ENCODE measurements at regions not wholly inside any gene's neighbourhood (a gene's known extent, or its start where the extent isn't known, plus 50 kb on each side); places are given as distances from the start of the nearest gene placed in this dataset.
"Not testable (repeated sequence)": the region's sequence is repeated elsewhere in the genome, so short reads cannot be mapped to it uniquely, and the experiment has no call there.

DNA sequence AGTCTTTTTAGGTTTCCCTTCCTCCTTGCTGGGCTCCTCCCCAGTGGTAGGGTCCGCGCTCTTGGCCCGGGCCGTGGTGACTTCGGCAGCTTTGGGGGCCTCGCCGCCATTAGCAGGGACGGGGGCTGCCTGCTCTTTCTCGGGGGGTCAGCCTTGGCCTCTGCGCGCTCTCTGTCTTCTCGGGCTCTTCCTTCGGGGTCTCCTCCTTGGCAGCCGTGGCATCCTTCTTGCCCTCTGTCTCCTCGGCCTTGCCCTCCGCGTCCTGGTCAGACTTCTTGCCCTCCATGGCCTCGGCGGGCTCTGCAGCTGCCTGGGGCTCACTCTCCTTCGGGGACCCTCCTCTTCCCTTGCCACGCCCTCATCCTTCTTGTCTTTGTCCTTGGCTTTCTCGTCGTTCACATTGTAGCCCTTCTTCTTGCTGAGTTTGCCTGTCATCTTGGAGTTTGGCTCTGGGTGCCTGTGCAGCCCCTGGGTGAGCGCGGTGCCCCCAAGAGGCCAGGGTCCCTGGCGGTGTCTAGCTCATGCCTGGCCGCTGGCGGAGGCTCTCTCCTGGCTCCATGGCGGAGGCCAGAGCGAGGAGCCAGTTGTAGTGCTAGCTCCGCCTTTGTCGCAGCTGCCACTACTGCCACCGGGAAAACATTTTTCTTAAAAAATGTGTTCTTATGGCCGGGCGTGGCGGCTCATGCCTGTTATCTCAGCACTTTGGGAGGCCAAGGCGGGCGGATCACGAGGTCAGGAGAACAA, 283.0 kb upstream of the SGCG start:
- Mint-ChIP-seq H3K9me3 (peaks cover 49% of the 10 kb centered on the region), H3K4me3 (no peak overlapping the region)
- TF ChIP-seq, protein P1, sequence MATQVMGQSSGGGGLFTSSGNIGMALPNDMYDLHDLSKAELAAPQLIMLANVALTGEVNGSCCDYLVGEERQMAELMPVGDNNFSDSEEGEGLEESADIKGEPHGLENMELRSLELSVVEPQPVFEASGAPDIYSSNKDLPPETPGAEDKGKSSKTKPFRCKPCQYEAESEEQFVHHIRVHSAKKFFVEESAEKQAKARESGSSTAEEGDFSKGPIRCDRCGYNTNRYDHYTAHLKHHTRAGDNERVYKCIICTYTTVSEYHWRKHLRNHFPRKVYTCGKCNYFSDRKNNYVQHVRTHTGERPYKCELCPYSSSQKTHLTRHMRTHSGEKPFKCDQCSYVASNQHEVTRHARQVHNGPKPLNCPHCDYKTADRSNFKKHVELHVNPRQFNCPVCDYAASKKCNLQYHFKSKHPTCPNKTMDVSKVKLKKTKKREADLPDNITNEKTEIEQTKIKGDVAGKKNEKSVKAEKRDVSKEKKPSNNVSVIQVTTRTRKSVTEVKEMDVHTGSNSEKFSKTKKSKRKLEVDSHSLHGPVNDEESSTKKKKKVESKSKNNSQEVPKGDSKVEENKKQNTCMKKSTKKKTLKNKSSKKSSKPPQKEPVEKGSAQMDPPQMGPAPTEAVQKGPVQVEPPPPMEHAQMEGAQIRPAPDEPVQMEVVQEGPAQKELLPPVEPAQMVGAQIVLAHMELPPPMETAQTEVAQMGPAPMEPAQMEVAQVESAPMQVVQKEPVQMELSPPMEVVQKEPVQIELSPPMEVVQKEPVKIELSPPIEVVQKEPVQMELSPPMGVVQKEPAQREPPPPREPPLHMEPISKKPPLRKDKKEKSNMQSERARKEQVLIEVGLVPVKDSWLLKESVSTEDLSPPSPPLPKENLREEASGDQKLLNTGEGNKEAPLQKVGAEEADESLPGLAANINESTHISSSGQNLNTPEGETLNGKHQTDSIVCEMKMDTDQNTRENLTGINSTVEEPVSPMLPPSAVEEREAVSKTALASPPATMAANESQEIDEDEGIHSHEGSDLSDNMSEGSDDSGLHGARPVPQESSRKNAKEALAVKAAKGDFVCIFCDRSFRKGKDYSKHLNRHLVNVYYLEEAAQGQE (IDR thresholded peaks at IDR 0.05; ENCODE audit: unreplicated experiment), result no peak
- no peak for TF ChIP-seq ZNF331 (CRISPR knock-in tag; IDR thresholded peaks at IDR 0.05; ENCODE audit: low read depth)
- TF ChIP-seq EZH2 (IDR thresholded peaks at IDR 0.05; ENCODE audit: low read depth, unreplicated experiment), result no peak

DNA sequence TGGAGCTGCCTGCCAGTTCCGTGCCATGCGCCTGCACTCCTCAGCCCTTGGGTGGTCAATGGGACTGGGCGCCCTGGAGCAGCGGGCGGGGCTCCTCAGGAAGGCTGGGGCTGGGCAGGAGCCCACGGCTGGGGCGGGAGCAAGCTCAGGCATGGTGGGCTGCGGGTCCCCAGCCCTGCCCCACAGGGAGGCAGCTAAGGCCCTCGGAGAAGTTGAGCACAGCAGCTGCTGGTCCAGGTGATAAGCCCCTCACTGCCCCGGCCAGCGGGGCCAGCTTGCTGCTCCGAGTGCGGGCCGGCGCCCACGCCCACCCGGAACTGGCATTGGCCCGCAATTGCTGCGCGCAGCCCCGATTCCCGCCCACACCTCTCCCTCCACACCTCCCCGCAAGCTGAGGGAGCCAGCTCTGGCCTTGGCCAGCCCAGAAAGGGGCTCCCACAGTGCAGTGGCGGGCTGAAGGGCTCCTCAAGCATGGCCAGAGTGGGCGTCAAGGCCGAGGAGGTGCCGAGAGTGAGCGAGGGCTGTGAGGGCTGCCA, 280.3 kb upstream of the SGCG start:
- not testable (repeated sequence) for H3K27ac ChIP-seq (ENCODE audit: low read depth); H3K27me3 ChIP-seq (ENCODE audit: insufficient read depth); H3K4me3 Mint-ChIP-seq; H3K4me3 ChIP-seq; H3F3A ChIP-seq (replicated peaks; ENCODE audit: low read depth); H3K4me1 Mint-ChIP-seq; H3K9me2 ChIP-seq (ENCODE audit: insufficient read depth); H3K27me3 Mint-ChIP-seq (ENCODE audit: insufficient read depth, low read depth, poor library complexity); H3K79me2 ChIP-seq (replicated peaks; ENCODE audit: insufficient read depth); ATAC-seq; H3K27ac Mint-ChIP-seq; H4K20me1 ChIP-seq (replicated peaks; ENCODE audit: insufficient read depth); H2AFZ ChIP-seq; DNase-seq (ENCODE audit: low spot score); H3K4me2 ChIP-seq; H3K36me3 ChIP-seq (ENCODE audit: insufficient read depth)
- peaks cover 17% of the 10 kb centered on the region for H3K4me1 ChIP-seq (ENCODE audit: insufficient read depth)
- Mint-ChIP-seq H3K9me3 (peaks cover 55% of the 10 kb centered on the region), H3K36me3 (ENCODE audit: low read depth) (peaks cover 49% of the 10 kb centered on the region)

More for the DNA sequence above, 283.0 kb upstream of the SGCG start:
- Histone ChIP-seq H3K4me1 (ENCODE audit: insufficient read depth) (peaks cover 37% of the 10 kb centered on the region), H3K27ac (ENCODE audit: low read depth) (no peak overlapping the region), H3K9me2 (ENCODE audit: insufficient read depth) (no peaks in the 10 kb centered on the region; the same call in 1 of the 2 replicates), H4K20me1 (replicated peaks; ENCODE audit: insufficient read depth) (no peaks in the 10 kb centered on the region), H3K79me2 (replicated peaks; ENCODE audit: insufficient read depth) (no peaks in the 10 kb centered on the region), H3K4me2 (no peak overlapping the region), H2AFZ (no peak overlapping the region), H3K4me3 (no peak overlapping the region), H3F3A (replicated peaks; ENCODE audit: low read depth) (no peaks in the 10 kb centered on the region), H3K27me3 (ENCODE audit: insufficient read depth) (no peaks in the 10 kb centered on the region), H3K36me3 (ENCODE audit: insufficient read depth) (peaks cover 10% of the 10 kb centered on the region; the same call in 1 of the 2 replicates)
- DNase-seq (ENCODE audit: low spot score) (no peak), ATAC-seq (no peak)
- peaks cover 46% of the 10 kb centered on the region for H3K36me3 Mint-ChIP-seq (ENCODE audit: low read depth)
- H3K27ac Mint-ChIP-seq, result no peak overlapping the region
- H3K4me1 Mint-ChIP-seq, result peaks cover 24% of the 10 kb centered on the region
- H3K27me3 Mint-ChIP-seq (ENCODE audit: insufficient read depth, low read depth, poor library complexity), result peaks cover 4% of the 10 kb centered on the region

DNA sequence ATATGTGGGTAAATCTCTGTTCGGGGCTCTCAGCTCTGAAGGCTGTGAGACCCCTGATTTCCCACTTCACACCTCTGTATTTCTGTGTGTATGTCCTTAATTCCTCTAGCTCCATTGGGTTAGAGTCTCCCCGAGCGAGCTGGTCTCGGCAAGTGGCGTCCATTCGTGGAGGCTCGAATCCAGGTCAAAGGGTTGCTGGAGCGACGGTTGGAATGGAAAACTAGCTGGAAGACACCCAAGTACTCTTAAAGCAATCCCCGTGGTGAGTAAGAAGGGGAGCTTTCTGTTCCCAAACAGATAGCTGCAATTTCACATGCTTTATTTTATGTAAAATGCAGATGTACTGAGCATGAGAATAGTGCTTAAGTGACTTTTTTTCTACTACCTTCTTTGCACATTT, 277.5 kb upstream of the SGCG start:
- Mint-ChIP-seq H3K27me3 (ENCODE audit: insufficient read depth, low read depth, poor library complexity) (no peaks in the 10 kb centered on the region), H3K4me3 (no peak overlapping the region), H3K4me1 (peaks cover 3% of the 10 kb centered on the region; the same call in 1 of the 3 replicates), H3K9me3 (peaks cover 45% of the 10 kb centered on the region), H3K36me3 (ENCODE audit: low read depth) (peaks cover 38% of the 10 kb centered on the region), H3K27ac (no peak overlapping the region)
- ATAC-seq (no peak), DNase-seq (ENCODE audit: low spot score) (no peak)
- H3K9me2 ChIP-seq (ENCODE audit: insufficient read depth), result no peaks in the 10 kb centered on the region
- H3K79me2 ChIP-seq (replicated peaks; ENCODE audit: insufficient read depth), result no peaks in the 10 kb centered on the region
- 0 out of 2 replicates have a peak, but pooled peaks cover 8% of the 10 kb centered on the region for H3K4me1 ChIP-seq (ENCODE audit: insufficient read depth)
- no peak overlapping the region for H3K27ac ChIP-seq (ENCODE audit: low read depth)
- no peak overlapping the region for H3K4me3 ChIP-seq
- no peaks in the 10 kb centered on the region for H4K20me1 ChIP-seq (replicated peaks; ENCODE audit: insufficient read depth)
- TF ChIP-seq ZNF114 (CRISPR knock-in tag; IDR thresholded peaks at IDR 0.05) (no peak), POLR2AphosphoS5 (IDR thresholded peaks at IDR 0.05; ENCODE audit: low read depth) (no peak)
- TF ChIP-seq, protein P1 (IDR thresholded peaks at IDR 0.05; ENCODE audit: unreplicated experiment), result no peak
- no peak overlapping the region for H3K4me2 ChIP-seq
- no peaks in the 10 kb centered on the region for H3F3A ChIP-seq (replicated peaks; ENCODE audit: low read depth)
- H3K36me3 ChIP-seq (ENCODE audit: insufficient read depth), result peaks cover 8% of the 10 kb centered on the region; the same call in 1 of the 2 replicates
- H3K27me3 ChIP-seq (ENCODE audit: insufficient read depth), result no peaks in the 10 kb centered on the region
- peak overlapping the region; percentile 77 for H2AFZ ChIP-seq

All from GM23338 (cell line).